ENCODE measurements at regions not wholly inside any gene's neighbourhood (a gene's known extent, or its start where the extent isn't known, plus 50 kb on each side); places are given as distances from the start of the nearest gene placed in this dataset.
"Not testable (repeated sequence)": the region's sequence is repeated elsewhere in the genome, so short reads cannot be mapped to it uniquely, and the experiment has no call there.

- CTCF ChIA-PET = no interaction called here
- DNase-seq (no peak), ATAC-seq (ENCODE audit: poor library complexity) (no peak)
- H3K27ac Mint-ChIP-seq = no peak overlapping the region
- Histone ChIP-seq H3K4me3 (ENCODE audit: low read length) (no peak overlapping the region), H3K27ac (ENCODE audit: low read depth in 1 of 2, low read length in 2 of 2) (no peak overlapping the region), H3K4me1 (ENCODE audit: insufficient read depth, low read length) (no peaks in the 10 kb centered on the region), H3K27me3 (ENCODE audit: control insufficient read depth in 1 of 2, insufficient read depth in 2 of 2, low read length in 2 of 2) (no peaks in the 10 kb centered on the region), H3K36me3 (ENCODE audit: insufficient read depth, low read length) (no peaks in the 10 kb centered on the region), H3K9me3 (ENCODE audit: control insufficient read depth in 1 of 2, insufficient read depth in 1 of 2, low read length in 2 of 2) (no peaks in the 10 kb centered on the region)
- H3K4me3 Mint-ChIP-seq = no peak overlapping the region
- H3K9me3 Mint-ChIP-seq = peaks cover 2% of the 10 kb centered on the region
- no peaks in the 10 kb centered on the region for H3K27me3 Mint-ChIP-seq
- H3K36me3 Mint-ChIP-seq (ENCODE audit: low read depth) = no peaks in the 10 kb centered on the region
- no peak for TF ChIP-seq CTCF (IDR thresholded peaks at IDR 0.05)
- intact Hi-C loops (cut with DNase I, micrococcal nuclease) = no loop called here
- POLR2A ChIA-PET = no interaction called here
- H3K4me1 Mint-ChIP-seq (ENCODE audit: low read depth) = no peaks in the 10 kb centered on the region
Measured at GRCh38 chr4:138473339-138473738, 231.2 kb upstream of the SLC7A11 start.

GRCh38 chr4:138460477-138461414, 218.6 kb upstream of the SLC7A11 start:
- Mint-ChIP-seq H3K27me3 (no peaks in the 10 kb centered on the region), H3K4me3 (no peak overlapping the region), H3K9me3 (no peaks in the 10 kb centered on the region), H3K36me3 (ENCODE audit: low read depth) (no peaks in the 10 kb centered on the region), H3K27ac (no peak overlapping the region), H3K4me1 (ENCODE audit: low read depth) (no peaks in the 10 kb centered on the region)
- TF ChIP-seq CTCF (IDR thresholded peaks at IDR 0.05) = no peak
- intact Hi-C loops (cut with DNase I, micrococcal nuclease) = no loop called here
- Histone ChIP-seq H3K4me3 (ENCODE audit: low read length) (no peak overlapping the region), H3K4me1 (ENCODE audit: insufficient read depth, low read length) (no peaks in the 10 kb centered on the region), H3K27me3 (ENCODE audit: control insufficient read depth in 1 of 2, insufficient read depth in 2 of 2, low read length in 2 of 2) (no peaks in the 10 kb centered on the region), H3K36me3 (ENCODE audit: insufficient read depth, low read length) (no peaks in the 10 kb centered on the region), H3K27ac (ENCODE audit: low read depth in 1 of 2, low read length in 2 of 2) (no peak overlapping the region), H3K9me3 (ENCODE audit: control insufficient read depth in 1 of 2, insufficient read depth in 1 of 2, low read length in 2 of 2) (no peaks in the 10 kb centered on the region)
- ChIA-PET CTCF (no interaction called here), POLR2A (no interaction called here)
- DNase-seq (no peak), ATAC-seq (ENCODE audit: poor library complexity) (no peak)

GRCh38 chr4:138458751-138459150, 216.6 kb upstream of the SLC7A11 start:
- Histone ChIP-seq H3K9me3 (ENCODE audit: control insufficient read depth in 1 of 2, insufficient read depth in 1 of 2, low read length in 2 of 2) (no peaks in the 10 kb centered on the region), H3K4me3 (ENCODE audit: low read length) (no peak overlapping the region), H3K36me3 (ENCODE audit: insufficient read depth, low read length) (no peaks in the 10 kb centered on the region), H3K27me3 (ENCODE audit: control insufficient read depth in 1 of 2, insufficient read depth in 2 of 2, low read length in 2 of 2) (no peaks in the 10 kb centered on the region), H3K27ac (ENCODE audit: low read depth in 1 of 2, low read length in 2 of 2) (no peak overlapping the region), H3K4me1 (ENCODE audit: insufficient read depth, low read length) (no peaks in the 10 kb centered on the region)
- H3K4me3 Mint-ChIP-seq = no peak overlapping the region
- ChIA-PET CTCF (no interaction called here), POLR2A (no interaction called here)
- H3K9me3 Mint-ChIP-seq = no peaks in the 10 kb centered on the region
- no peaks in the 10 kb centered on the region for H3K4me1 Mint-ChIP-seq (ENCODE audit: low read depth)
- no peak for TF ChIP-seq CTCF (IDR thresholded peaks at IDR 0.05)
- no peaks in the 10 kb centered on the region for H3K27me3 Mint-ChIP-seq
- ATAC-seq (ENCODE audit: poor library complexity) = no peak
- intact Hi-C loops (cut with DNase I, micrococcal nuclease) = no loop called here
- H3K36me3 Mint-ChIP-seq (ENCODE audit: low read depth) = no peaks in the 10 kb centered on the region
- no peak for DNase-seq
- H3K27ac Mint-ChIP-seq = no peak overlapping the region

GRCh38 chr4:138456349-138456748, 214.2 kb upstream of the SLC7A11 start:
- H3K4me1 ChIP-seq (ENCODE audit: insufficient read depth, low read length); POLR2A ChIA-PET; H3K4me3 Mint-ChIP-seq; CTCF ChIA-PET; H3K9me3 Mint-ChIP-seq; intact Hi-C loops (cut with DNase I, micrococcal nuclease); H3K4me3 ChIP-seq (ENCODE audit: low read length); H3K9me3 ChIP-seq (ENCODE audit: control insufficient read depth in 1 of 2, insufficient read depth in 1 of 2, low read length in 2 of 2); H3K27ac ChIP-seq (ENCODE audit: low read depth in 1 of 2, low read length in 2 of 2); H3K27me3 ChIP-seq (ENCODE audit: control insufficient read depth in 1 of 2, insufficient read depth in 2 of 2, low read length in 2 of 2); H3K27ac Mint-ChIP-seq; H3K36me3 ChIP-seq (ENCODE audit: insufficient read depth, low read length); ATAC-seq (ENCODE audit: poor library complexity); H3K27me3 Mint-ChIP-seq; DNase-seq; H3K4me1 Mint-ChIP-seq (ENCODE audit: low read depth); H3K36me3 Mint-ChIP-seq (ENCODE audit: low read depth): not testable (repeated sequence)

Data from CD4-positive, alpha-beta T cell (primary cell).